CD8-positive, alpha-beta memory T cell (primary cell): ENCODE measurements at regions not wholly inside any gene's neighbourhood (a gene's known extent, or its start where the extent isn't known, plus 50 kb on each side); places are given as distances from the start of the nearest gene placed in this dataset.
"Not testable (repeated sequence)": the region's sequence is repeated elsewhere in the genome, so short reads cannot be mapped to it uniquely, and the experiment has no call there.

Experiments
- CTCF ChIA-PET: fragments of 350-600 bp; sonication (Branson Sonifier 250); formaldehyde crosslinking; loops from one replicate; lab custom pipeline; 2021; ENCODE audit warnings: antibody characterized with exemption; lab: Charles Lee
- POLR2A ChIA-PET: fragments of 350-600 bp; sonication (Branson Sonifier 250); formaldehyde crosslinking; loops from one replicate; lab custom pipeline; 2021; ENCODE audit warnings: antibody characterized with exemption; lab: Charles Lee
- DNase-seq, 5 donors: peaks; one replicate each; pipeline versions ENCODE4 v3.0.0 to v3.0.0-alpha.2; 2020 to 2022; ENCODE audit warnings: mixed read lengths in 1 of 5
- H3K27ac ChIP-seq: one replicate; pipeline ENCODE4 v1.7.0; 2013; ENCODE audit warnings: low read depth, mild to moderate bottlenecking, low read length, moderate library complexity
- H3K27me3 ChIP-seq: 2 replicates; pipeline ENCODE4 v1.7.0; 2013; ENCODE audit warnings: low read length, mild to moderate bottlenecking; ENCODE audit not compliant: insufficient read depth, poor library complexity, severe bottlenecking
- H3K36me3 ChIP-seq: 2 replicates; pipeline ENCODE4 v1.7.0; 2013; ENCODE audit warnings: mild to moderate bottlenecking, low read length, moderate library complexity; ENCODE audit not compliant: insufficient read depth
- H3K4me1 ChIP-seq: 2 replicates; pipeline ENCODE4 v1.7.0; 2013; ENCODE audit warnings: mild to moderate bottlenecking, low read length, moderate library complexity; ENCODE audit not compliant: insufficient read depth
- H3K4me3 ChIP-seq: 2 replicates; pipeline ENCODE4 v1.7.0; 2013; ENCODE audit warnings: mild to moderate bottlenecking, low read length
- H3K9me3 ChIP-seq: 2 replicates; pipeline ENCODE4 v1.7.0; 2013; ENCODE audit warnings: mild to moderate bottlenecking, low read length
- H3K27ac Mint-ChIP-seq, 8 donors: one replicate each; pipeline ENCODE4 v1.8.0; 2020 to 2021; ENCODE audit warnings: mixed read lengths in 8 of 8, mild to moderate bottlenecking in 6 of 8, inconsistent platforms in 3 of 8, moderate library complexity in 3 of 8
- H3K27me3 Mint-ChIP-seq, 2 donors: one replicate each; pipeline ENCODE4 v1.8.0; 2020 to 2021; ENCODE audit warnings: mixed read lengths in 2 of 2, mild to moderate bottlenecking in 1 of 2, moderate library complexity in 1 of 2
- H3K36me3 Mint-ChIP-seq, 3 donors: one replicate each; pipeline ENCODE4 v1.8.0; 2020 to 2021; ENCODE audit warnings: mixed read lengths in 3 of 3, inconsistent platforms in 1 of 3, mild to moderate bottlenecking in 1 of 3
- H3K4me1 Mint-ChIP-seq, 3 donors: one replicate each; pipeline ENCODE4 v1.8.0; 2020 to 2021; ENCODE audit warnings: mixed read lengths in 3 of 3, inconsistent platforms in 1 of 3, mild to moderate bottlenecking in 1 of 3
- H3K4me3 Mint-ChIP-seq, 7 donors: one replicate each; pipeline ENCODE4 v1.8.0; 2020 to 2021; ENCODE audit warnings: mixed read lengths in 7 of 7, mild to moderate bottlenecking in 6 of 7, moderate library complexity in 4 of 7, inconsistent platforms in 2 of 7
- H3K9me3 Mint-ChIP-seq, 5 donors: one replicate each; pipeline ENCODE4 v1.8.0; 2020 to 2022; ENCODE audit warnings: mixed read lengths in 5 of 5, mild to moderate bottlenecking in 3 of 5, moderate library complexity in 2 of 5, inconsistent platforms in 1 of 5

GRCh38 chr9:40884902-40885490, 243.5 kb downstream of the FOXD4L6 start:
- CTCF ChIA-PET, H3K27me3 Mint-ChIP-seq, H3K4me3 ChIP-seq, H3K4me1 Mint-ChIP-seq, H3K27me3 ChIP-seq, H3K4me3 Mint-ChIP-seq, H3K27ac Mint-ChIP-seq, H3K36me3 ChIP-seq, H3K27ac ChIP-seq, H3K4me1 ChIP-seq, DNase-seq, POLR2A ChIA-PET: not testable (repeated sequence)
- peaks cover 16% of the 10 kb centered on the region for H3K9me3 ChIP-seq
- Mint-ChIP-seq H3K9me3 (peaks cover 55 to 96% (median 92%) of the 10 kb centered on the region in 5 donors), H3K36me3 (peaks cover 0 to 51% (median 46%) of the 10 kb centered on the region in 3 donors)

- no peak overlapping the region for H3K27ac Mint-ChIP-seq
- Histone ChIP-seq H3K9me3 (peaks cover 16% of the 10 kb centered on the region), H3K27me3 (no peaks in the 10 kb centered on the region), H3K4me3 (no peak overlapping the region), H3K36me3 (no peaks in the 10 kb centered on the region), H3K27ac (no peak overlapping the region), H3K4me1 (no peaks in the 10 kb centered on the region)
- POLR2A ChIA-PET: no interaction called here
- no peak overlapping the region for H3K4me3 Mint-ChIP-seq
- DNase-seq: peak in 1 of 5 donors; percentile 48
- peaks cover 0 to 2% of the 10 kb centered on the region in 2 donors for H3K27me3 Mint-ChIP-seq
- peaks cover 0 to 50% (median 40%) of the 10 kb centered on the region in 3 donors for H3K36me3 Mint-ChIP-seq
- H3K9me3 Mint-ChIP-seq: peaks cover 58 to 96% (median 92%) of the 10 kb centered on the region in 5 donors
- CTCF ChIA-PET: no interaction called here
- H3K4me1 Mint-ChIP-seq: no peaks in the 10 kb centered on the region
These were observed 244.2 kb downstream of the FOXD4L6 start for GRCh38 chr9:40884072-40884901.

GRCh38 chr9:40883423-40884071, 244.9 kb downstream of the FOXD4L6 start:
- H3K36me3 ChIP-seq, CTCF ChIA-PET, H3K4me3 Mint-ChIP-seq, H3K4me1 ChIP-seq, H3K27me3 Mint-ChIP-seq, H3K4me3 ChIP-seq, H3K4me1 Mint-ChIP-seq, DNase-seq, H3K27me3 ChIP-seq, H3K27ac ChIP-seq, POLR2A ChIA-PET, H3K27ac Mint-ChIP-seq: not testable (repeated sequence)
- Mint-ChIP-seq H3K9me3 (peaks cover 53 to 96% (median 89%) of the 10 kb centered on the region in 5 donors), H3K36me3 (peaks cover 0 to 42% (median 33%) of the 10 kb centered on the region in 3 donors)
- peaks cover 16% of the 10 kb centered on the region for H3K9me3 ChIP-seq

- H3K4me1 Mint-ChIP-seq, H3K4me3 ChIP-seq, DNase-seq, H3K27me3 Mint-ChIP-seq, H3K27me3 ChIP-seq, H3K36me3 ChIP-seq, H3K27ac Mint-ChIP-seq, H3K4me3 Mint-ChIP-seq, H3K4me1 ChIP-seq, POLR2A ChIA-PET, CTCF ChIA-PET, H3K27ac ChIP-seq, H3K9me3 ChIP-seq: not testable (repeated sequence)
- peaks cover 3 to 30% (median 26%) of the 10 kb centered on the region in 3 donors for H3K36me3 Mint-ChIP-seq
- peaks cover 29 to 89% (median 81%) of the 10 kb centered on the region in 5 donors for H3K9me3 Mint-ChIP-seq
These were observed 254.7 kb downstream of the FOXD4L6 start for GRCh38 chr9:40873753-40874295.

- H3K27me3 ChIP-seq, H3K4me3 Mint-ChIP-seq, H3K27ac ChIP-seq, H3K27me3 Mint-ChIP-seq, H3K9me3 ChIP-seq, POLR2A ChIA-PET, H3K36me3 ChIP-seq, H3K4me1 ChIP-seq, CTCF ChIA-PET, H3K4me1 Mint-ChIP-seq, H3K27ac Mint-ChIP-seq, DNase-seq, H3K4me3 ChIP-seq: not testable (repeated sequence)
- peaks cover 3 to 37% (median 31%) of the 10 kb centered on the region in 3 donors for H3K36me3 Mint-ChIP-seq
- H3K9me3 Mint-ChIP-seq: peaks cover 29 to 63% (median 60%) of the 10 kb centered on the region in 5 donors
These were observed 260.0 kb downstream of the FOXD4L6 start for GRCh38 chr9:40868437-40868836.
